HG03103 (cell line): ENCODE measurements at regions not wholly inside any gene's neighbourhood (a gene's known extent, or its start where the extent isn't known, plus 50 kb on each side); places are given as distances from the start of the nearest gene placed in this dataset.

Experiments used
- ATAC-seq: cut with Tn5 transposase; IDR thresholded peaks from one replicate; pipeline ENCODE4 v1.9.1; 2021; ENCODE audit warnings: low read depth; ENCODE audit not compliant: unreplicated experiment

DNA sequence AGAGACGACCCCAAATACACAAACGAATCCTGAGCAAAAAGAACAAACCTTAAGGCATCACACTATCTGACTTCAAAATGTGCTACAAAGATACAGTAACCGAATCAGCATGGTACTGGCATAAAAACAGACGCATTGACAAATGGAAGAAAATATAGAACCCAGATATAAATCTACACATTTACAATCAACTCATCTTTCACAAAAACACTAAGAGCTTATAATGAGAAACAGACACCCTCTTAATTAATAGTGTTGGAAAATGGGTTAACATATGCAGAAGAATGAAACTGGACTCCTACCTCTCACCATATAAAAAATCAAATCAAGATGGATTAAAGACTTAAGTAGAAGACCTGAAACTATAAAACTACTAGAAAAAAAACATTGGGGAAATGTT lies 130.3 kb upstream of the DCBLD2 start:
- ATAC-seq: no peak

GRCh38 chr3:99023590-99024192 lies 122.2 kb upstream of the DCBLD2 start:
- ATAC-seq: peak; percentile 71

DNA sequence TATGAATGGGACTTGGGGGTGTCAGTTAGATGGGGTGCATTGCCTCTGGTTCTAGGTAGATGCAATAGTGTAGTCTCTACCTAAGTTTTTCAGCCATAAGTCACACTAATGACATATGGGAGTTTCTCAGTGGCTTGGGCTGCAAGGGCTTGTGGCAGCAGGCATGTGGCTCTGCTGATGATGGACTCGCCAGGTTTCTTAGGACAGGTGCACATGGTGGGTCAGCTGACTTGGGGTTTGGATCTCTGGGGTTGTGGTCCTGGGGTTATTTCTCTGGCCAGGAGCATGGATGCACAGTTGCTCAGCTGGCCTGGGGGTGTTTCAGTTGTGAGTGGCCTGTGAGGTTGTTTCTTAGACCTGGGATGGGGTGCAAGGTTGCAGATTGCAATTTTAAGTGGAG lies 120.0 kb upstream of the DCBLD2 start:
- ATAC-seq: no peak

- ATAC-seq: no peak
Measured at GRCh38 chr3:99016452-99016851, 115.0 kb upstream of the DCBLD2 start.

GRCh38 chr3:99013777-99014315 lies 112.4 kb upstream of the DCBLD2 start:
- no peak for ATAC-seq

- no peak for ATAC-seq
Measured at GRCh38 chr3:99013077-99013476, 111.6 kb upstream of the DCBLD2 start.

- ATAC-seq: peak; percentile 92
Measured at GRCh38 chr3:99012051-99012450, 110.6 kb upstream of the DCBLD2 start.

- no peak for ATAC-seq
Measured at GRCh38 chr3:99009851-99010250, 108.4 kb upstream of the DCBLD2 start.

DNA sequence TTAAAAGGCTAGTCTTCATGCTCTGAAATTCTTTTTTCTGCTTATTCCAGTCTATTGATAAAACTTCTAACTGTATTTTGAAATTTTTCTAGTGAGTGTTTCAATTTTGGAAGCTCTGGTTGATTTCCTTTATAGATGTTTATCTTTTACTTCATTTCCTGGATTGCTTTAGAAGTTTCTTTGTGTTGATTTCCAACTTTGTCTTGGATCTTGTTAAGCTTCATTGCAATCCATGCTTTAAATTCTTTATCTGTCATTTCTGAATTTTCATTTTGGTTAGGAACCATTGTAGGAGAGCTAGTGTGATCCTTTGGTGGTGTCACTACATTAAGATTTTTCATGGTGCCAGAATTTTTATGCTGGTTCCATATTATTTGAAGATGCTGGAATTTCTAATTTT lies 105.2 kb upstream of the DCBLD2 start:
- ATAC-seq: no peak

DNA sequence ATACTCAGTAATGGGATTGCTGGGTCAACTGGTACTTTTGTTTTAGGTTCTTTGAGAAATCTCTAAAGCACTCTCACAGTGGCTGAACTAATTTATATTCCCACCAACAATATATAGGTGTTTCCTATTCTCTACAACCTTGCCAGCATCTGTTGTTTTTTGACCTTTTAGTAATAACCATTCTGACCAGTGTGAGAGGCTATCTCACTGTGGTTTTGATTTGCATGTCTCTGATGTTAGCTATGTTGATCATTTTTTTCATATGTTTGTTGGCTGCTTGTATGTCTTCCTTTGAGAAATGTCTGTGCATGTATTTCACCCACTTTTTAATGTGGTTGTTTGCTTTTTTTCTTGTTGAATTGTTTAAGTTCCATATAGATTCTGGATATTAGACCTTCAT lies 98.2 kb upstream of the DCBLD2 start:
- ATAC-seq: no peak

GRCh38 chr3:98994128-98994762 lies 92.8 kb upstream of the DCBLD2 start:
- ATAC-seq: no peak

DNA sequence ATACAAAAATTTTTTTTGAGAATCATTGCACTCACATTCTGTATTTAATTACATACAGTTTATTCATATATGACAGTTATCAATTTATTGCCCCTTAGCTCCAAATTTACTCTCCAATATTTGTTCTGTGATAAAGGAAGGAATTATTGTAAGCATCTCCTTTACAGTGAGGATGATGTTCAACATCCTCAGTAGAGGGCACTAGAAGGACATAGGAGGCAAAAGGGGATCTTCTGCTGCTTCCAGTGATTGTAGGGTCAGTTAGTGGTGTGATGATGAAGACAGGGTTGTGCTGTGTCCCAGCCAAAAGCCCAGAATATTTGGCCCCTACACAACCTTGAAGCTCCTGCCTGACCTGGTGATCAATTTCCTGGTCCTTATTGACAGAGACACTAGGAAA lies 89.9 kb upstream of the DCBLD2 start:
- no peak for ATAC-seq

GRCh38 chr3:98990657-98991056 lies 89.2 kb upstream of the DCBLD2 start:
- ATAC-seq: no peak

DNA sequence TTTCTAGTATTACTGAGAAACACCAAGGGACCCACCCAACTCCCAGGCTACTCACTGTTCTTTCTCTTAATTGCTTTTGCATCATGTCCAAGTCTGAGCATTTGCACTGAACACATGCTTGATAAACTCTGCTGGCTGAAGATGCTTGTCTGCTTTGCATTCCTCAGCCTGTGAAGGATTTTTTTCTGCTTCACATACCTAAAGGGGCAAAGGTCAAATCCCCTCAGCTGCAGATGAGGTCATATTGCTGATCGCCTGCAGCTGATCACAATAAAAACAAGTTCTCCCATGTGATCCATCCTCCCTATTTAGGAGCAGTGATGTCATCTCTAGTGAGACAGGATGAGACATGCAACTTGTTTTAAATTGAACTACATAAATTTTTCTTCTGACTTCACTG lies 84.6 kb upstream of the DCBLD2 start:
- ATAC-seq: no peak

DNA sequence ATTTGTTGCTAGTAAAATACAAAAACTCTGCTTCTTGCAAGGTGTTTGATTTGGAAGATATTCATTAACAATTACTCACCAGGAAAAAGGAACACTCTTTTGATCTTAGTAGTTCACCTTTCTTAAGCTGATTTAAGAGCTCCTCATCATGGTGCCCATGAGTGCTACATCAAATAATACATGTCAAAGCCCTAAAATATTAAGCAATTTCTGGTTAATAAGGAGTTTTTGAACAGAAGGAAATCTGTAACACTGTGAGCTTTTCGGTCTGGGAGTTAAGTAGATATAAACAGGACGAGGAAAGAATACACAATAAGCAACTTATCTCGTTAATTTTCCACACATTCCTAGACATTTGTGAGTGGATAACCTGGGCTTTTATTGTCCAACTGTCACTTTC lies 83.9 kb upstream of the DCBLD2 start:
- no peak for ATAC-seq

GRCh38 chr3:98984024-98984423 lies 82.5 kb upstream of the DCBLD2 start:
- ATAC-seq: no peak

DNA sequence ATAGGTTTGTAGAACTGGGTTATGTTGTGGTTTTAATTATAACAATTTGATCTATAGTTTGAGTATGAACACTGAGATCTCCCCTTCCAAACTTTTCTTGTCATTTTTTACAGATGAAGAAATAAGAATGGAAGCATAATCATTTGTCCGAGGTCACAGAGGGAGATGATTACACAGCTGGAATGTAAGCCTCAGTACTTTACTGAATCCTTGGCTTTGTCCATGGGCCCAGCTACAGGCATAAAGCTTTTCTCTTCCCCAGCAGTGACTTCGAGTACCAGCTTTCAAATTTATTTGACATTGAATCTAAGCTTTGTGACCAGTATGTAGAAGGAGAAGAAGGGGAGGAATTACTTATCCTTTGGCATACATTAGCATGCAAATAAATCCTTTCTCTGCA lies 80.9 kb upstream of the DCBLD2 start:
- no peak for ATAC-seq

GRCh38 chr3:98980915-98981596 lies 79.6 kb upstream of the DCBLD2 start:
- ATAC-seq: peak; percentile 51

- no peak for ATAC-seq
Measured at GRCh38 chr3:98979296-98979695, 77.8 kb upstream of the DCBLD2 start.

DNA sequence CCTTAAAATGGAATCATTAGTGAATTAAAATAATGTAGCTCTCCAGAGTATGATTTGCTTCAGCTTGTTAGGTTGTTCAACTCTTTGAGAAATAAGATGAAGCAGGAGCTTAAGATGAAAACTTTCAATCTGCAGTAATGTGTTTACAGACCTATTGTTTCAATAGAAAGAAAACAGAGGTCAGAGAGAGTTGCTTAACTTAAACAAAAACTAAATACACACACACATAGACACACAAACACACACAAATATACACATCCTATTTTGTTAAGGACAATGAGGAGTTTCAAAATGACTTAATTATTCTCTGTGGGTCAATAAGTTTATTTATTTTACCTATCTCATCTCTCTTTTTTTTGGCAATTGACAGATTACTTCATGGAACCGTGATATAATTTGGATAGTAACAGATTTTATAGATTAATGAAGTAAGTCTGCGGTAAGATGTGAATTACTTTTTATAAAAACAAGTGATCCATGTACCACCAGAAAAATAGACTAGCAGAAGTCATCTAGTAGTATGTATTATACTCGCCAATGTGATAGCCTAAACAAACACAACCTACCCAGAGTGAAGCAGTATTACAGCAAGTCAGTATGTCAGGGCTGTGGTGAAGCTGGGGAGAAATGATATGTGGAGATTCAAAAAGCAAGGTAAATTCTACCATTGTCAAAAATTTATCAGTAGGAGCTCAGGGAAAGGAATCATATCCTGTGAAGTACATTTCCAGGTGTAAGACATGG lies 76.7 kb upstream of the DCBLD2 start:
- ATAC-seq: no peak

DNA sequence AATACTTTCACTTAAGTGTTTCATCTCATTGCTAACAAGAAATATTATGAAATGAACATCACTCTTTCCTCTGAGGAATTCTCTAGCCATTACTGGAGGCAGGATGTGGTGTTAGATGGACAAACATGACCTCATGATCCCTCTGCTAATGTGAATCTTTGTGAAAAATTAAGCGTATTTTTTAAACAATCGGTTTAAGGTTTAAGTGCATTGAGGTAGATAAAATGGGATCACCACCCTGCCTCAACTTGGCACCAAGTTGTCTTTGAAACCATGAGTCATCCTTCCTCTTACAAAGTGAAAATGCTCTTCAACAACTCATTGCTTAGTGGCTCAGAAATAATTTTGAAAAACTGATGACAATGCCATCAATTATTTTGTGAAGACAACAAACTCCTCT lies 76.0 kb upstream of the DCBLD2 start:
- ATAC-seq: no peak
